Left ventricle myocardium superior (tissue), 1 donor: ENCODE measurements at regions not wholly inside any gene's neighbourhood (a gene's known extent, or its start where the extent isn't known, plus 50 kb on each side); places are given as distances from the start of the nearest gene placed in this dataset.

Source experiments
- ATAC-seq: fragments of 200-7000 bp; cut with Tn5 transposase; one replicate; pipeline ENCODE4 v1.9.1; 2020; ENCODE audit warnings: mild to moderate bottlenecking, moderate library complexity
- DNase-seq: peaks from one replicate; pipeline ENCODE4 v3.0.0-alpha.2; 2020
- intact Hi-C: fragments of 100-400 bp; cut with micrococcal nuclease; formaldehyde crosslinking; loops from one replicate; pipeline ENCODE4 v1.11.0; 2022
- donor health status: DM: no; HTN: yes; CAD: no; lungs with severe emphysema.

DNA sequence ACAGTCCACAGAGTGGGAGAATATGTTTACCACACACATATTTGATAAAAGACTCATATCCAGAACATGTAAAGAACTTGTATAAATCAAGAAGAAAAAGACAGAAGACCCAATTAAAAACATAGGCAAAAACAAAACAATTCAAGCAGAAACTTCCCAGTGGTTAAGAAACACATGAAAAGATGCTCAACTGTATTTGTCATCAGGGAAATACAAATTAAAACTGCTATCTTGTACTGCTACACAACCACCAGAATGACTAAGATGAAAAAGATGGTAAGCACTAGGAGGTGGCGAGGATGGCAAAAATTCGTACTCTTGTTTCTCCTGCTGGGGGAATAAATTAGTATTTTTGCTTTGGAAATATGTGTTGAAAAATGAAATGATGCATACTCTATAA lies 192.3 kb upstream of the C11orf87 start:
- intact Hi-C loops: no loop called here
- DNase-seq (no peak), ATAC-seq (no peak)

DNA sequence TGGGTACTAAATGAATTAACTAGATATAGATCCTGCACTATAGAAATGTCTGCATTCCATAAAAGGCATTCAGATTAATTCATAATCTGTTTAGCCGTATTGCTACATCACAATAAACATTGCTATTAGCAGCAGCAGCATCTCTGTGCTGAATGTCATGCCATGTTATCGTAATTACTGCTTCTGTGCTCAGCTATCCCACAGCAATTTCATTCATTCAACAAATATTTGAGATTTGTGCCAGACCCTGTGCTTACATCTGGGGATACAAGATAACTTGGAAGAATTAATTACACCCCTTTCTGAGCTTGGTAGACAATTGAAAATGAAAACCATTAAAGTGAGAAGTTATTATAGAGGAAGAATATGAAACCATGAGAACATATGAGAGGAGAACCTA lies 185.8 kb upstream of the C11orf87 start:
- ATAC-seq (no peak), DNase-seq (no peak)
- intact Hi-C loops: no loop called here

DNA sequence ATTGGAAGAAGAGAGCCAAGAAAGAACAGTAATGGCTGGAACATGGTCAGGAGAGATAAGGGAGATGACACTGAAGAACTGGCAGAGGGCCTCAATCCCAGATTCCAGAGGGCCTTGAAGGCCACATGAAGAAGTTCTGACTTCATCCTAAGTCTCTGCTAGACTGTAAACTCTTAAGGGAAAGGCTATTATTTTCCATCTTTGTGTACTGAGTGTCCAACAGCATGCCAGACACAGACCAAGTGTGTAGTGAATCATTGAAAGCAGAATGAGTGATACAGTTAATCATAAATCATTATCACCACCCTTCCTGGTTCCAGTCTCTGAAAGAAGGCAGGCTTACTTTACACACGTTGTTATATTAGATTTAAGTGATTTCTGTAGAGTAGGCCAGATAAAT lies 185.3 kb upstream of the C11orf87 start:
- DNase-seq: no peak
- intact Hi-C loops: no loop called here
- ATAC-seq: peak; percentile 45

DNA sequence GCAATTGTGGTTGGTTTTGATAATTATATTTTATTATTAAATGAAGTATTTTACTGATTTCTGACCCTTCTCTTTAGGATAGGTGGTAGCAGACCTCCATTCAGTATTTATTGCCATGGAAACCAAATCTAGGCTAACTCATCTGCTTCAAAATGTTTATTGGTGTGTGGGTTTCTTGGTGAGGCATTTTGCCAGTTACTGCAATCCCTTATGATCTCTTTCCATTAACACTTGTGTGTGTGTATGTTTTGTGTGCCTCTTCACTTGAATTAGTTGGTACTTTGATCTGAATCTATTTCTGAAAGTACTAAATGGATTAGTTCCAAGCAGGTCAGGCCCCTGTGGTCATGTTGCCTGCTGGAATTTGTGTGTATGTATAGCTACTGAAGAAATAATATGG lies 184.4 kb upstream of the C11orf87 start:
- no peak for ATAC-seq
- intact Hi-C loops: no loop called here

DNA sequence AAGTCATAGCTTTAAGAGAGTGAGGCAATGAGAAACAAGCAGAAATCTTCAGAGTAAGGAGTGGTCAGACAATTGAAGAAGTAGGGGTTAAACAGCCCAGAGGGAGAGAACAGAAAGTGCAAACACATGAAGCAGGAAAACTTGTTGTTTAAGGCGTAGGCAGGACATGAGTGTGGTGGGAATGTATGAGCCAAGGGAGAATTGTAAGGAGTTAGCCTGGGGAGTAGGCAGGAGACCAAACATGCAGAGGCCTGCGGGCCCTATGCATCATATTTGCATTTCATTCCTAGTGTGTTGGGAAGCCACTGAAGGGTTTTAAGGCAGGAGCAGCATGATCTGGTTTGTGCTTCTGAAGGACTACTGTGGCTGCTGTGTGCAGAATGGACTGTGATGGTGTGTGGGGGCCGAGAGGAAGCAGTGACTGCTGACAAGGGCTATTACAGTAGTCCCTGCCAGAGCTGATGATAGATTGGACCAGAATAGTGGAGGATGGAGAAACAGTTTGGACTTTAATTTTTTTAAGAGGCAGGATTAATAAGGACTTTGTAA lies 179.9 kb upstream of the C11orf87 start:
- DNase-seq: no peak
- intact Hi-C loops: no loop called here

More for the DNA sequence above, 184.4 kb upstream of the C11orf87 start:
- no peak for DNase-seq

DNA sequence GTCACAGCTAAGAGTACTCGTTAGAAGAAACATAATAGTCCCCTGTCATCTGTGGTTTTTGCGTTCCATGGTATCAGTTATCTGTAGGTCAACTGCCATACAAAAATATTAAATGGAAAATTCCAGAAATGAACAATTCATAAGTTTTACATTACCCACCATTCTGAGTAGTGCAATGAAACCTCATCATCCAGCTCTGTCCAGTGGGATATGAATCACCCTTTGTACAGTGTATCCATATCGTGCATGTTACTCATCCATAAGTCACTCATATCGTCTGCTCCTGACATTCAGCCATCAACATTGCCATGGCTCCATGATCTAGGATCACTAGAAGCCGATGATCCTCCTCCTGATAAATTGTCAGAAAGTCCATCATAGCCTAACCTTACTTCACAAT lies 174.9 kb upstream of the C11orf87 start:
- no peak for DNase-seq
- ATAC-seq: no peak
- intact Hi-C loops: no loop called here

More for the DNA sequence above, 179.9 kb upstream of the C11orf87 start:
- ATAC-seq: no peak

DNA sequence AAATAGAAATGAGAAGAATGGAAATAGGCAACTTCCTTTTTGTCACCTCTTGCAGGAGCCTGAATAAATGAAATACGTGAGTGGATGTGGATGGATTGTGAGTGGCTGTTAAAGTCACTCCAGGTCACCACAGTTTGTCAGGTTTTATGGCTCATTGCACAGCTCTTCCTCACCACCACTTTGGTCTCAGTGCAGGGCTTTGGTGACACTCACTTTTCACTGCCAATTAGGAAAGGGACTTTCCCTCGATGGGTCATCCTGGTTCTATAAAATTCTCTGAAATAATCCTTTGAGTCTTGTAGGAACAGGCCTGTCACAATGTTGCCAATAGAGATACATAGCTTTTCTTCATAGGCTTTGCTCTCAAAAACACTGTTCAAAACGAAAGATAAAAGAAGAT lies 172.4 kb upstream of the C11orf87 start:
- DNase-seq (no peak), ATAC-seq (no peak)
- intact Hi-C loops: no loop called here

DNA sequence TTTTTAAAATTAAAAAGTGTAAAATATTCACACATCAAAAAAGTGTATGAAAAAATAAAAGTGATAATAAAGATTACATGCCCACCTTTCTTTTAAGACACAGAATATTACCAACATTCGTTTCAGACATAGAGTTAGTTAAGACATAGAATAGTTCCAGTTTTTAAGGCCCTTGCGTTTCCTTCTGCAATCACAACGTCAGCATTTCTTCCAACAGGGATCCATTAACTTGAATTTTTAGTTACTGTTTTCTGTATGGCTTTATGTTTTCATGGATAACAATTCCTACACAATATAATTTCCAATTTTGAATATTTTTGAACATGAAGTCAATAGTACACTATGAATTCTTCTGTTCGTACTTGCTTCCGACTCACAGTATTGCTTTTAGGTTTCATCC lies 170.8 kb upstream of the C11orf87 start:
- ATAC-seq: no peak
- DNase-seq: no peak
- intact Hi-C loops: no loop called here

DNA sequence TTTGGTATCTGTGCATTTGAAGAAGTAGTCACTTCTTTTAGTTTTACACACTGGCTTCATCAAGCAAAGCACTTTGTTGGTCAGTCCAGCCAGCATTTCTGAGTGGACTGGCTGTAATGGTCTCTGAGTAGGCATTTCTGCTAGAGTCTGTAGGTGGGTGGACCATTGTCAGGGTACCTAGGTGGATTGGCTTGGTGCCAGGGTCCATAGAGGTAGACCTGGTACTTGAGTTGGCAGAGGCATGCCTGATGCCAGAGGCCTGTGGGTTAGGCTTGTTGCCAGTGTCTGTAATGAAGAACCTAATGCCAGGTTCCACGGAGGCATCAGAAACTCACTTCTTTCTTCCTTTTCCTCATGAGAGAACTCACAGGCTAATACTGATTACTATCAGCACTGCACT lies 157.9 kb upstream of the C11orf87 start:
- no peak for DNase-seq
- ATAC-seq: no peak
- intact Hi-C loops: no loop called here

DNA sequence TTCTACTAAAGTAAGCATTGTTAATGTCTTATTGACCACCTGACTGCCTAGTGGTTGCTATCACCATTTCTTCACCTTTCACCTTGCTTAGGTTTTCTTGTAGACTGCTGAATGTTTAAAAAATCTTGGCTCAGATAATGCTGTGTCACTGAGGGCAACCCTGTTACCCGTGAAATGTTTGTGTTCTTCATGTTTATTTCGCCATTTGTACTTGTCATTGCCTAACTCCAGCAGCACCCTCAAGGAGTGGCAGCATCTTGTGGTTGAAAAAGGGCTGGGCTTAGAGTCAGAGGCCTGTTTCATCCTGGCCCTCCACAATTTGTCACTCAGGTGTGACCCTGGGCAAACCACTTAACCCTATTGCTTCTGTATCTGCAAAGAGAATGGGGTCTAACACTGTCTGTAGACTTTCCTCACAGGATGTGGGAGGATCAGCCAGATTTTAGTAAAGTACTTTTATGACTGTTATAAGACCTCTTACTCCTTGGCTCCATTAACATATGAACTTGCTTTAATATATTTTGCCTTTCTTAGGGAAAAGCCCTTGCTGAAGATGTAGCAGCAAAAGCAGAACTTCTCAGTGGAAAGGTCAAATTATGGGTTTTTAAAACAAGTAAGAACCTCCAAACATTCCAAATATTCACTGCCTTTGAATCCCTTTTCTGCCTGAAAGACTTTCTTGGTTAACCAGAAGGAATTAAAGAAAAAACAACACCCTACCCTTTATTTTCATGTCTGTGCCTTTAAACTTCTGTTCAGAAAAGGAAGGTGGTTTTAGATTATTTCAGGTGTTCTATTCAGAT lies 154.5 kb upstream of the C11orf87 start:
- intact Hi-C loops: no loop called here
- ATAC-seq: no peak
- DNase-seq: no peak

DNA sequence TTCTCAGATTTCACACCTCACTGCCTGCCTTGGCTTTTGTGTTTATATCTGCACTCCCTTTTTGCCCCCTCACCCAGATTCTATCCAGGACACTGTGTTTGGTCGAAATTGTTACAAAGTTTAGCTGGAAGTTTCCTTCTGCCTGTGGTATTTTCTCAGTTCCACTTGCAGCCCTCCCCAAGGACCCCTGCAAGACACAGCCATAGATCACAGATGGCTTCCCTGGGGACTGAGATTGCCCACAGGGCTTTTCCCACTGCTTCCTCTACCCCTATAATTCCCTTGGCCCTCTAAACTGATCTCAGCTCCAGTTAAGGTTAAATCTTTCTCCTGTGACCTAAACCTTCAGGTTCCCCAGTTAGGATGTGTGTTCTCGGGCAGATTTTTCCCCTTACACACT lies 146.1 kb upstream of the C11orf87 start:
- DNase-seq: no peak
- intact Hi-C loops: no loop called here
- no peak for ATAC-seq

DNA sequence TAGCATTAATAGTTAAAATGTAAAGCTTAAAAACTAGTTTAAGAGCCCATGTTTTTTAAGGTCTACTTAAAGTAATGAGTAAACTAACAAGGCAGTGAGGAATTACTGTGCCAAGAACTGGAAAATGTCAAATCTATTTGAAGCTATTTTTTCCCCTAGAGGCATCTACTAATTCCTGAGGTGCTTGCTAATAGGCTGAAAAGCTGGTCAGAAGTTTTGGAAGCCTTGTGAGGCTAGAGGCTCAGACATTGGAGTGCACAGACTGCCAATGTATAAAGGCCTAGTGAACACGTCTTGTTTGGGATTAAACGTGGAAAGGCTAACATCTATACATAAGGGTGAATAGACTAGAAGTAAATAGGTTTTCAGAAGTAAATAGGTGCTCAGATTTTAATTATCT lies 136.5 kb upstream of the C11orf87 start:
- ATAC-seq: peak; percentile 12
- intact Hi-C loops: no loop called here
- no peak for DNase-seq

DNA sequence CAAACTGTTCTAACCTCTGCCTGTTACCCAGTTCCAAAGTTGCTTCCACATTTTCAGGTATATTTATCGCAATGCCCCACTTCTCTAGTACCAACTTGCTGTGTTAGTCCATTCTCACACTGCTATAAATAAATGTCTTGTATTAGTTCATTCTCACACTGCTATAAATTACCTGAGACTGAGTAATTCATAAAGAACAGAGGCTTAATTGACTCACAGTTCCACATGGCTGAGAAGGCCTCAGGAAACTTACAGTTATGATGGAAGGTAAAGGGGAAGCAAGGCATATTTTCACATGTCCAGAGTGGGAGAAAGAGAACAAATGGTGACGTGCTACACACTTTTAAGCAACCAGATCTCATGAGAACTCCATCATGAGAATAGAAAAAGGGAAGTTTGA lies 130.4 kb upstream of the C11orf87 start:
- no peak for DNase-seq
- intact Hi-C loops: no loop called here
- ATAC-seq: no peak

DNA sequence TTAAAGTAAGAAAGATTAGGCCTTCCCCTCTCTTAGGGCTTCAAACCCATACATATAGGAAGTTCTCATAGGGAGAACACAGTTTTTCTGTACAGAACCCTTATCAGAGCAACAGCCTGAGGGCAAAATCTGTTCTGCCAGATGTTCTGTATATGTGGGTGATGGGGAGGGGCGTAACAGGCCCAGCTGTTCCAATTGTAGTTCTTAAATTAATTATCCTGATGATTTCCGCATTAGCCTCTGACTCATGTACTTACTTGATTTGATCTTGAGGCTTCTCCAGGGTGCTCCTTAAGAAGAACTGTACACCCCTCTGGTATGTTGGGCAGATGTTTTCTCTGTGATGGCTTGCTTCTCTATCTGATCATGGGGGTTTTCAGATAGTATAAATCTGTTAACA lies 123.1 kb upstream of the C11orf87 start:
- intact Hi-C loops: no loop called here
- DNase-seq (no peak), ATAC-seq (no peak)

DNA sequence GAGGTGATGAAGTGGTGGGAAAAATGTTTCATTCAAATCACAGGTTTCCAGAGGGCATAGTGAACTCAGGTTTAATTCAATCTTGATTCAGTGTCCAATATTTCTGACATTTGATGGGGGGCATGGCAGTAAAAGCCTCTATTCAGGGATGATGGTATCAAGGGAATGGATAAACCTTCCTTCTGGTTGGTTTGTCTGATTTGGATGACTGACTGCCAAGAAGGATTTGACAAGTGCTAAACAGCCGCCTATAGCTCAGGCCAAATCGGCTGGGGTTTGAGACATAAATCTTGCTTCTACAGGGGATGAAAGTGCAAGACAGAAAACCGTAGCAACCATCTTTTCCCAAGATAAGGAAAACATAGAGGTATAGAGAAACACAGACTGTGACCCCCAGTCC lies 121.8 kb upstream of the C11orf87 start:
- no peak for ATAC-seq
- intact Hi-C loops: no loop called here
- DNase-seq: no peak

DNA sequence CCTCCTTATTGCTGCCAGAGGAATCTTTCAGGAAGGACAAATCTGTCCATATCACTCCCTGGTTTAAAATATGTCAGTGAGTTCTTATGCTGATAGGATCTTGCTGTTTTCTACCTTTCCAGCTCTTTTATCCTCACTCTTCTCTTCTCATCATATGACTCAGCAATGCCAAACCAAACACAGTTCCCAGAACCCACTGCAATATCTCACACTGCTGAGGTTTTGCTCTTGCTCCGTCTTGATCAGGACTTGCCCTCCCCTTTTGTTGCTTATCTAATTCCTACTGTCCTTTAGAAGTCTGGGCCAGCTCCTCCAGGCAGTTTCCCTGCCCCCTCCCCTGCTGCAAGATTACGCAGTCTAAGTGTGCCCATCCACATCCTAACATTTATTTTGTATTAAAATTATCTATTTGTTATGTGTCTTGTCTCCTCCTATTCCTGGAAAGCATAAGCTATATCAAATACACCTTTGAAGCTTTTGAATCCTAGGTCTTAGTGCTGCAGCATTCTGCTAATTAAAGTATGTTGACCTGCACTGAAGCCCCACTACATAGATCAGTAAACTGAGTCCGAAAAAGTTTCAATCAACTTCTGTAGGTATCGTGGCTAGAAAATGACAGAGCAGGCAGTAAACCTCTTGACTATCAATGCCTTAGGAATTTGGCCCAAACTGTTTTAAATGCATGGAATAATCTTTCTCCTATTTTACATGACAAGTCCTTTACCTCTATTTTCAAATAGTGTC lies 119.2 kb upstream of the C11orf87 start:
- DNase-seq (no peak), ATAC-seq (no peak)
- intact Hi-C loops: no loop called here

DNA sequence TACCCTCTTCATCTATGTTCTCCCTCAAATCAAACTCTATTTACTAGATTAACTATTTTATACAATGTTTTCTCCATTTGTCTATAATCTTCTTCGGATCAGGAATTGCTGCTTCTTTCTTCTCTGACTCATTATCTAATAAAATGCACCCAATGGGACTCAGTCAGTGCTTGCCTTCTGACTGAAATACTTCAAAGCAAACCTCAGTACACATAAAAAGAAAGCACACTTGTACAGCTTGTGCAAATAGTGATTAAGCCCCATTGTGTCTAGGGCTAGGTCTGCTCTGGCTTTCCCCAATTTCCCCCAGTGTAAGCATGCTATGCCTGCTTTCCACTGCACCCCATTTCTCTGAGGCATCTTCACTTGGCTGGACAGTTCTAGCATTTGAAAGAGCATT lies 118.6 kb upstream of the C11orf87 start:
- ATAC-seq (no peak), DNase-seq (no peak)
- intact Hi-C loops: no loop called here

DNA sequence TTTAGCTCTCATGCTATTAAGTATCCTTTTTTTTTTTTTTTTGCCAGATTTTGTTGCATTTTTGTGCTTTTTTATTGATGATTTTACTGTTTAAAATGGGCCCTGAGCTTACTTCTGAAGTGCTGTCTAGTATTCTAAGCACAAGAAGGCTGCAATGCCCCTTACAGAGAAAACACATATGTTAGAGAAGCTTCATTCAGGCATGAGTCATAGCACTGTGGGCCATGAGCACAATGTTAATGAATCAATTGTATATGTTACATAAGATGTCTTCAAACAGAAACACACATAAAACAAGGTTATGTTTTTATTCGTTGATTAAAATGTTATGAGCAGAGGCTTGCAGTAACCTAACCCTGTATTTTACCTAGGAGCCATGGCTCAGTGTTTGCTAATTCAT lies 117.8 kb upstream of the C11orf87 start:
- no peak for DNase-seq
- no peak for ATAC-seq
- intact Hi-C loops: no loop called here

DNA sequence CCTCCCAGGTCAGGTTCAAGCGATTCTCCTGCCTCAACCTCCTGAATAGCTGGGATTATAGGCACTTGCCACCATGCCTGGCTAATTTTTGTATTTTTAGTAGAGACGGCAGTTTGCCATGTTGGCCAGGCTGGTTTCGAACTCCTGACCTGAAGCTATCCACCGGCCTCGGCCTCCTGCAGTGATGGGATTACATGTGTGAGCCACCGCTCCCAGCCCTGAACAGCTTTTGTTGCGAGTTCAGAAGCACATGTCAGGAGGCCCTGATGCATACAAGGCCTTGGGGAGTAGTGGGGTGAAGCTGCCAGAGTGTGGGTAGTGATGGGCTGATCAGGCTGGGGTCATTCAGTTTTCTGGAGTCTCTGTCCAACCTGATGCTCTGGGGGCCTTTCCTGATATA lies 117.0 kb upstream of the C11orf87 start:
- intact Hi-C loops: no loop called here
- no peak for DNase-seq

DNA sequence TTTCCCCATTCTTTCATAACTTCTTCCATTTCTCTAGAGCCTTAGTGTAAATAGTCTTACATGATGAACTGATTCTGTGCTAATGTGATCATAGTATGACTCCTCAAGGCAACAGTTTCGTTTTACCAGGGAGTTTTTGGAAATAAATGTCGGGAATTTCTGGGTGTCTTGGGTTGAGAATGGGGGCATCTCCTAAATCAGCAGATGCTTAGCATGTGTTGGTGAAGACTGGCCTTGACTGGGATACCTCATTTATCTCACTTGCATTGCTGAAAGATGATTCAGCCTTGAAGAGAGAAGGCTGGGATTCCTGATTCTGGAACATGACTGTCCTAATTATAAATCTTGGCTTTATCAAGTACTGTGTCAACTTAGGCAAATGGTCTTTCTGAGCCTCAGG lies 115.7 kb upstream of the C11orf87 start:
- no peak for ATAC-seq
- intact Hi-C loops: no loop called here

More for the DNA sequence above, 117.0 kb upstream of the C11orf87 start:
- ATAC-seq: no peak

DNA sequence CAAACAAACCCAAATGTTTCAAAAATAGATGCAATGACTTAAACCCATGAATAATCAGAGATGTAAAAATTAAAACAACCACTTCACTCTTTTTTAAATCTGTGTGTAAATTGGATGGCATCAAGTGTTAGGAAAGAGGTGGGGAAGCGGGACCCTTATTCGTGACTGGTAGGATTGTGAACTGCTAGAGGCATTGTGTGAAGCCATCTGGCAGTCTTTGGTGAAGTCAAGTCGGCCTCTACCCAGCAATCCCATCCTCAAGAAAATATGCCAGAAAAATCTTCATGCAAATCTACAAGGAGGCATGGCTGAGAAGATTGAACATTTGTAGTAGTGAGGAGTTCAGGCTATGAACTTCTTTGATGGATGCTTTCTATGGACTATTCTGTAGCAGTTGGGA lies 114.6 kb upstream of the C11orf87 start:
- ATAC-seq: no peak
- intact Hi-C loops: no loop called here
- no peak for DNase-seq

More for the DNA sequence above, 115.7 kb upstream of the C11orf87 start:
- DNase-seq: no peak
